ENCODE measurements at regions not wholly inside any gene's neighbourhood (a gene's known extent, or its start where the extent isn't known, plus 50 kb on each side); places are given as distances from the start of the nearest gene placed in this dataset.

DNA sequence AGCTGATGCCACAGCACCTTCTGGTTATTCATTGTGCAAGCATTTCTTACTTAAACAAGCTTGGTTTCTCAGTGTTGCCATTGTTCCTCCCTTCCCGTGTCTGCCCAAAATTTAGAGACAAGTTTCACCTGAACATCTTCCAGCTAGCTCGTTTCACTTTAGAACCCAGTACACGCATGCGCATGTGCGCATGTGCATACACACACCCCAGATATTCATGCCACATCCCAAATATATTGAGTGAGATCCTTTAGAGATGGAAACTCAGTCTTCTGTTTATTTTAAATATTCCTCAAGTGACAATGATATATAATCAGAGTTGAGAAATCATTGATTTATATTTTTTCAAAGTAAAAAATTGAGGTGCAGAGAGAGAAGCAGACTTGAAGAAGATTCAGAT is 147.6 kb downstream of the PLK2 start (continued):
- TF ChIP-seq HDAC6 (IDR thresholded peaks at IDR 0.05; ENCODE audit: low read depth, low read length) (no peak), CEBPB (IDR thresholded peaks at IDR 0.05; ENCODE audit: low read depth, low read length) (no peak)

Measured in H1 (cell line).